ENCODE measurements at regions not wholly inside any gene's neighbourhood (a gene's known extent, or its start where the extent isn't known, plus 50 kb on each side); places are given as distances from the start of the nearest gene placed in this dataset.

DNA sequence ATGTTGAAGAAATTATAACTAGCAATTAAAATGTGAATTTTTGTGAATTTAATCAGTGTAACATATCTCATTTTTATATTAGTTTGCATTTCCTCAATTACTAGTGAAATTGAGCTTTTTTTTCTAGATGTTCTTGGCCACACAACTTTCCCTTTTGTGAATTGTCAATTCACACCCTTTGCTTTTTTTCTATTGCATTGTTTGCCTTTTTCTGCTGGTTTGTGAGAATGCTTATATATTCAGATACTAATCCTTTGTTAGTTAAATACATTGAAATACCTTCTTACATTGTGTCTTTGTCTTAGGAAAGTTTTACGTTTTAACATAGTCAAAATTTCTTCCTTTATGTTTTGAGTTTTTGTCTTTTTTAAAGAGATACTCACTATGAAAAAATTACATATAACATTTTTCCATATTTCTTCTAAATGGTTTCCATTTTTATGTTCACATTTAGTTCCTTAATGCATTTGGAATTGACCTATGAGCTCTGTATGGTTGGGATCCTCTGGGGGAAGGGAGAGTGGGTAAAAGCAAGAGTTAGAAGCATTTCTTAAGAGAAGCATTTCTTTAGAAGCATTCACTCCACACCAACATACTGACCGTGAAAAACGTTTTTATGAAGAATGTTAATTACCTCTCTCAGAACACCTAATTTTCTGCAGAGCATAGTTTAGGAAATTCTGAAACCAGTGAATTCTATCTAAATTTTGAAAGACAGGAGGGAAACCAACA is 126.0 kb downstream of the CAPZA3 start:
- Histone ChIP-seq H3K4me3 (no peak overlapping the region), H3K79me2 (no peaks in the 10 kb centered on the region), H3K4me2 (no peak overlapping the region), H3K4me1 (ENCODE audit: insufficient read depth) (no peaks in the 10 kb centered on the region), H3K27ac (no peak overlapping the region), H3K9me2 (replicated peaks; ENCODE audit: insufficient read depth) (no peaks in the 10 kb centered on the region), H2AFZ (no peak overlapping the region), H4K20me1 (ENCODE audit: insufficient read depth, poor library complexity, severe bottlenecking) (no peaks in the 10 kb centered on the region), H3K36me3 (replicated peaks; ENCODE audit: insufficient read depth, low read depth) (no peaks in the 10 kb centered on the region), H3K9me3 (ENCODE audit: low read depth) (no peaks in the 10 kb centered on the region), H3K27me3 (no peaks in the 10 kb centered on the region)
- TF ChIP-seq EZH2 (IDR thresholded peaks at IDR 0.05; ENCODE audit: borderline replicate concordance): no peak
- no peak for TF ChIP-seq EZH2phosphoT487 (IDR thresholded peaks at IDR 0.05; ENCODE audit: low read depth, severe bottlenecking, unreplicated experiment)
- TF ChIP-seq, protein P1, sequence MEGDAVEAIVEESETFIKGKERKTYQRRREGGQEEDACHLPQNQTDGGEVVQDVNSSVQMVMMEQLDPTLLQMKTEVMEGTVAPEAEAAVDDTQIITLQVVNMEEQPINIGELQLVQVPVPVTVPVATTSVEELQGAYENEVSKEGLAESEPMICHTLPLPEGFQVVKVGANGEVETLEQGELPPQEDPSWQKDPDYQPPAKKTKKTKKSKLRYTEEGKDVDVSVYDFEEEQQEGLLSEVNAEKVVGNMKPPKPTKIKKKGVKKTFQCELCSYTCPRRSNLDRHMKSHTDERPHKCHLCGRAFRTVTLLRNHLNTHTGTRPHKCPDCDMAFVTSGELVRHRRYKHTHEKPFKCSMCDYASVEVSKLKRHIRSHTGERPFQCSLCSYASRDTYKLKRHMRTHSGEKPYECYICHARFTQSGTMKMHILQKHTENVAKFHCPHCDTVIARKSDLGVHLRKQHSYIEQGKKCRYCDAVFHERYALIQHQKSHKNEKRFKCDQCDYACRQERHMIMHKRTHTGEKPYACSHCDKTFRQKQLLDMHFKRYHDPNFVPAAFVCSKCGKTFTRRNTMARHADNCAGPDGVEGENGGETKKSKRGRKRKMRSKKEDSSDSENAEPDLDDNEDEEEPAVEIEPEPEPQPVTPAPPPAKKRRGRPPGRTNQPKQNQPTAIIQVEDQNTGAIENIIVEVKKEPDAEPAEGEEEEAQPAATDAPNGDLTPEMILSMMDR (IDR thresholded peaks at IDR 0.05; ENCODE audit: poor library complexity): no peak
- DNase-seq (ENCODE audit: low spot score): no peak
- 63% methylated on average over 3 of the region's 3 CpGs for WGBS (ENCODE audit: low lambda C conversion rate, missing lambda C conversion rate)

DNA sequence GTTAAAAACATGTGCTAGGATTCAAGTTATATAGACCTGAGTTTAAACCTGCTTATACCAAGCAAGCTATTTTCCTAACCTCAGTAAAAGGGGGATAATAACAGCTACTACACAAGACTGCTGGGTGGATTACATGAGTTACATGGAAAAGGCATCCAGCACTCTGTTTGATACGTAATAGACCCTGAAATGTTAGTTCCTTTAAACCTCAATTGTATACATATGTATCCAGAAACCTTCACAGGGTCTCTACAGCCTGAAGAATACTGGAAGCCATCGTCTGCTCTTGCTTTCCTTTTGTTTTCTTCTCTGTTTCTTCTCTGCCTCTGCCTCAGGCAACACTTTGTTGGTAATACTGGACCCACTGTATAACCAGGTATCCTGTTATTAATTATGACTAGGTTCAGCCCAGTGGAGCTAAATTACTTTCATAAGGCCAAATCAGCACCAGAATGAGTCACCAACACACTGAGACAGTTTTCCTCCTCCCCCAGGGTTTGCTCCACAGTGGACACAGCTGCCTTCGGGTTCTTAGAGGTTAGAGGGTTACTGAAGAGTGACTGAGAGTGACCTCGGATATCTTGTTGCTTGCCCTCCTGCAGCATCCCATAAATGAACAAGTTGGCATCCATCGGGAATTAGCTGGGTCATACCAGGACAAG is 127.1 kb downstream of the CAPZA3 start:
- DNase-seq (ENCODE audit: low spot score): peak; percentile 8
- Histone ChIP-seq H3K4me1 (ENCODE audit: insufficient read depth) (no peaks in the 10 kb centered on the region), H3K4me3 (no peak overlapping the region), H3K36me3 (replicated peaks; ENCODE audit: insufficient read depth, low read depth) (no peaks in the 10 kb centered on the region), H4K20me1 (ENCODE audit: insufficient read depth, poor library complexity, severe bottlenecking) (no peaks in the 10 kb centered on the region), H3K27me3 (no peaks in the 10 kb centered on the region), H2AFZ (no peak overlapping the region), H3K79me2 (no peaks in the 10 kb centered on the region), H3K4me2 (no peak overlapping the region), H3K9me3 (ENCODE audit: low read depth) (no peaks in the 10 kb centered on the region), H3K9me2 (replicated peaks; ENCODE audit: insufficient read depth) (no peaks in the 10 kb centered on the region), H3K27ac (no peak overlapping the region)
- WGBS (ENCODE audit: low lambda C conversion rate, missing lambda C conversion rate): 54% methylated on average over 5 of the region's 5 CpGs
- TF ChIP-seq EZH2 (IDR thresholded peaks at IDR 0.05; ENCODE audit: borderline replicate concordance): no peak
- TF ChIP-seq, protein P1 (IDR thresholded peaks at IDR 0.05; ENCODE audit: poor library complexity): no peak
- TF ChIP-seq EZH2phosphoT487 (IDR thresholded peaks at IDR 0.05; ENCODE audit: low read depth, severe bottlenecking, unreplicated experiment): no peak

DNA sequence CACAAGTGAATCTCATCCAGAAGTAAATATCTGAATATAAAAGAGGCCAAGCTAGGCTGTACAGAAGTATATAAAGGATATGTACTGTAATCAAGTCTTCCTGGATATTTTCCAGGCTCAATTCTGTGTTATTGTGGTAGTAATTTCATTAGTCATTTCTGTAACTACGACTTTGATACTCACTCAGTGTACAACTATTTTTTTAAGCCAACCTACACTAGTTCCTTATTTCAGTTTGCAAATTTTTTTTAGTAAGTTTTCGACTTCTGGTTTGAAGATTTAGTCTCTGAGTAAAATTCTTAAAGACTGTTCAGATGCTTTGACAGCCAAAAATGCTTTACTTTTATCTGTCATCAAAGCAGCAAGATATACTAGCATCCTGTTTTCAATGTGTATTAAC is 130.8 kb downstream of the CAPZA3 start:
- Histone ChIP-seq H3K4me1 (ENCODE audit: insufficient read depth) (no peaks in the 10 kb centered on the region), H3K9me2 (replicated peaks; ENCODE audit: insufficient read depth) (no peaks in the 10 kb centered on the region), H3K4me2 (no peak overlapping the region), H3K79me2 (no peaks in the 10 kb centered on the region), H3K36me3 (replicated peaks; ENCODE audit: insufficient read depth, low read depth) (no peaks in the 10 kb centered on the region), H3K27ac (no peak overlapping the region), H3K27me3 (no peaks in the 10 kb centered on the region), H4K20me1 (ENCODE audit: insufficient read depth, poor library complexity, severe bottlenecking) (no peaks in the 10 kb centered on the region), H3K4me3 (no peak overlapping the region), H3K9me3 (ENCODE audit: low read depth) (no peaks in the 10 kb centered on the region), H2AFZ (no peak overlapping the region)
- WGBS (ENCODE audit: low lambda C conversion rate, missing lambda C conversion rate): 82% methylated on average over 2 of the region's 2 CpGs
- TF ChIP-seq, protein P1 (IDR thresholded peaks at IDR 0.05; ENCODE audit: poor library complexity): no peak
- no peak for TF ChIP-seq EZH2phosphoT487 (IDR thresholded peaks at IDR 0.05; ENCODE audit: low read depth, severe bottlenecking, unreplicated experiment)
- TF ChIP-seq EZH2 (IDR thresholded peaks at IDR 0.05; ENCODE audit: borderline replicate concordance): no peak
- DNase-seq (ENCODE audit: low spot score): no peak

Data from hepatocyte (in vitro differentiated cells).